CD4-positive, alpha-beta T cell (primary cell): ENCODE measurements at regions not wholly inside any gene's neighbourhood (a gene's known extent, or its start where the extent isn't known, plus 50 kb on each side); places are given as distances from the start of the nearest gene placed in this dataset.
"Not testable (repeated sequence)": the region's sequence is repeated elsewhere in the genome, so short reads cannot be mapped to it uniquely, and the experiment has no call there.

Source experiments
- ATAC-seq: fragments of 200-7000 bp; cut with Tn5 transposase; one replicate; pipeline ENCODE4 v1.10.0; 2022; ENCODE audit warnings: mild to moderate bottlenecking; ENCODE audit not compliant: poor library complexity
- CTCF ChIA-PET: fragments of 350-600 bp; sonication (Branson Sonifier 250); formaldehyde crosslinking; loops from one replicate; lab custom pipeline; 2021; ENCODE audit warnings: antibody characterized with exemption, inconsistent platforms; lab: Charles Lee
- POLR2A ChIA-PET: fragments of 350-600 bp; sonication (Branson Sonifier 250); formaldehyde crosslinking; loops from one replicate; lab custom pipeline; 2021; ENCODE audit warnings: antibody characterized with exemption, inconsistent platforms; lab: Charles Lee
- DNase-seq, 14 experiments: peaks; one replicate each; pipeline ENCODE4 v3.0.0-alpha.2; 2013 to 2020; ENCODE audit warnings: mixed read lengths in 2 of 14
- H3K27ac ChIP-seq, 2 donors: one replicate each; pipeline versions ENCODE4 v1.5.1 to v1.7.0; 2013; ENCODE audit warnings: low read length in 2 of 2, low read depth in 1 of 2, mild to moderate bottlenecking in 1 of 2
- H3K27me3 ChIP-seq, 2 experiments: 1 replicate in 1 of 2; 2 replicates in 1 of 2; pipeline versions ENCODE4 v1.6.1 to v1.7.0; 2013; ENCODE audit warnings: low read length in 2 of 2, control low read depth in 1 of 2, mild to moderate bottlenecking in 1 of 2, moderate library complexity in 1 of 2; ENCODE audit not compliant: insufficient read depth in 2 of 2, control insufficient read depth in 1 of 2
- H3K36me3 ChIP-seq: one replicate; pipeline ENCODE4 v1.6.1; 2013; ENCODE audit warnings: low read length, control low read depth; ENCODE audit not compliant: insufficient read depth
- H3K4me1 ChIP-seq: one replicate; pipeline ENCODE4 v1.6.1; 2013; ENCODE audit warnings: low read length, control low read depth; ENCODE audit not compliant: insufficient read depth
- H3K4me3 ChIP-seq: one replicate; pipeline ENCODE4 v1.5.1; 2013; ENCODE audit warnings: mild to moderate bottlenecking, low read length, moderate library complexity
- H3K9me3 ChIP-seq, 2 experiments: 1 replicate in 1 of 2; 2 replicates in 1 of 2; pipeline versions ENCODE4 v1.6.1 to v1.7.0; 2013; ENCODE audit warnings: low read length in 2 of 2, mild to moderate bottlenecking in 2 of 2, control low read depth in 1 of 2, moderate library complexity in 1 of 2; ENCODE audit not compliant: control insufficient read depth in 1 of 2, insufficient read depth in 1 of 2
- H3K27ac Mint-ChIP-seq: one replicate; pipeline ENCODE4 v1.8.0; 2020; ENCODE audit warnings: mixed read lengths
- H3K27me3 Mint-ChIP-seq: one replicate; pipeline ENCODE4 v1.8.0; 2021; ENCODE audit warnings: mixed read lengths
- H3K36me3 Mint-ChIP-seq: one replicate; pipeline ENCODE4 v1.8.0; 2021; ENCODE audit warnings: low read depth, mixed read lengths
- H3K4me1 Mint-ChIP-seq: one replicate; pipeline ENCODE4 v1.8.0; 2021; ENCODE audit warnings: low read depth, mixed read lengths
- H3K4me3 Mint-ChIP-seq: one replicate; pipeline ENCODE4 v1.8.0; 2020; ENCODE audit warnings: mild to moderate bottlenecking, mixed read lengths
- H3K9me3 Mint-ChIP-seq: one replicate; pipeline ENCODE4 v1.8.0; 2020; ENCODE audit warnings: mixed read lengths
- intact Hi-C, 2 experiments: fragments of 100-400 bp; cut with DNase I in 1 of 2; cut with micrococcal nuclease in 1 of 2; formaldehyde crosslinking; loops; one replicate each; pipeline versions ENCODE4 v1.15.1 to v1.9.0; 2023 to 2025; cut with DNase I, micrococcal nuclease
- TF ChIP-seq, protein P1 (sequence below): fragments of 200-600 bp; IDR thresholded peaks from one replicate; pipeline ENCODE4 v1.8.0; 2022; ENCODE audit warnings: antibody characterized with exemption, mild to moderate bottlenecking

- ATAC-seq: no peak
- Mint-ChIP-seq H3K36me3 (no peaks in the 10 kb centered on the region), H3K4me1 (no peaks in the 10 kb centered on the region), H3K27ac (no peak overlapping the region), H3K27me3 (no peaks in the 10 kb centered on the region), H3K9me3 (no peaks in the 10 kb centered on the region), H3K4me3 (no peak overlapping the region)
- no peak for DNase-seq
- ChIA-PET CTCF (no interaction called here), POLR2A (no interaction called here)
- H3K4me1 ChIP-seq: no peaks in the 10 kb centered on the region
- intact Hi-C loops: no loop called here
- no peaks in the 10 kb centered on the region for H3K27me3 ChIP-seq
- no peak overlapping the region for H3K4me3 ChIP-seq
- TF ChIP-seq, protein P1, sequence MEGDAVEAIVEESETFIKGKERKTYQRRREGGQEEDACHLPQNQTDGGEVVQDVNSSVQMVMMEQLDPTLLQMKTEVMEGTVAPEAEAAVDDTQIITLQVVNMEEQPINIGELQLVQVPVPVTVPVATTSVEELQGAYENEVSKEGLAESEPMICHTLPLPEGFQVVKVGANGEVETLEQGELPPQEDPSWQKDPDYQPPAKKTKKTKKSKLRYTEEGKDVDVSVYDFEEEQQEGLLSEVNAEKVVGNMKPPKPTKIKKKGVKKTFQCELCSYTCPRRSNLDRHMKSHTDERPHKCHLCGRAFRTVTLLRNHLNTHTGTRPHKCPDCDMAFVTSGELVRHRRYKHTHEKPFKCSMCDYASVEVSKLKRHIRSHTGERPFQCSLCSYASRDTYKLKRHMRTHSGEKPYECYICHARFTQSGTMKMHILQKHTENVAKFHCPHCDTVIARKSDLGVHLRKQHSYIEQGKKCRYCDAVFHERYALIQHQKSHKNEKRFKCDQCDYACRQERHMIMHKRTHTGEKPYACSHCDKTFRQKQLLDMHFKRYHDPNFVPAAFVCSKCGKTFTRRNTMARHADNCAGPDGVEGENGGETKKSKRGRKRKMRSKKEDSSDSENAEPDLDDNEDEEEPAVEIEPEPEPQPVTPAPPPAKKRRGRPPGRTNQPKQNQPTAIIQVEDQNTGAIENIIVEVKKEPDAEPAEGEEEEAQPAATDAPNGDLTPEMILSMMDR: no peak
- H3K36me3 ChIP-seq: no peaks in the 10 kb centered on the region
- no peak overlapping the region for H3K27ac ChIP-seq
- H3K9me3 ChIP-seq: no peaks in the 10 kb centered on the region
Observed at GRCh38 chr5:83800201-83800600, 79.5 kb upstream of the HAPLN1 start.

DNA sequence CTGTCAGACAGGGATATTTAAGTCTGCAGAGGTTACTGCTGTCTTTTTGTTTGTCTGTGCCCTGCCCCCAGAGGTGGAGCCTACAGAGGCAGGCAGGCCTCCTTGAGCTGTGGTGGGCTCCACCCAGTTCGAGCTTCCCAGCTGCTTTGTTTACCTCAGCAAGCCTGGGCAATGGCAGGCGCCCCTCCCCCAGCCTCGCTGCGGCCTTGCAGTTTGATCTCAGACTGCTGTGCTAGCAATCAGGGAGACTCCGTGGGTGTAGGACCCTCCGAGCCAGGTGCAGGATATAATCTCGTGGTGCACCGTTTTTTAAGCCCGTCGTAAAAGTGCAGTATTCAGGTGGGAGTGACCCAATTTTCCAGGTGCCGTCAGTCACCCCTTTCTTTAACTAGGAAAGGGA is 78.4 kb upstream of the HAPLN1 start:
- H3K27ac Mint-ChIP-seq, H3K27me3 ChIP-seq, H3K9me3 Mint-ChIP-seq, H3K36me3 ChIP-seq, ATAC-seq, H3K4me1 ChIP-seq, POLR2A ChIA-PET, H3K27me3 Mint-ChIP-seq, intact Hi-C loops, H3K4me3 ChIP-seq, H3K4me1 Mint-ChIP-seq, H3K9me3 ChIP-seq, H3K4me3 Mint-ChIP-seq, H3K36me3 Mint-ChIP-seq, H3K27ac ChIP-seq, CTCF ChIA-PET, DNase-seq: not testable (repeated sequence)

DNA sequence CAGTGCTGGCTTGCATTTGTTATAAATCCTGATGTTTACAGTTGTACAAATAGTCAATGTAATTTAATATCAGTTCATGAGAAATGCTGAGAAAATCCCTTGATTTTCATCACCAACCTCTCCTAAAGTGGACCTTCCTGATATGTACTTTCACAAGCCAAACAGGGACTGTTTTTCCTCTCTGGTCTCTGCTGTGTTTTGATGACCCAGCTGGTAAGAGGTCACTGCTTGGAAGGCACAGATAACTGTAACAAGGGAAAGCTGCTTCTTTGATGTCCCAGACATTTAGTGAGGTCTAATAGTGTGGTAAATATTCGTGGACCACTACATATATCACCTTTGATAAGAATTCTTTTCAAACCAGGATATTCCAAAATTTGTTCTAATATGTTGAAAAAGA is 68.7 kb upstream of the HAPLN1 start:
- TF ChIP-seq, protein P1: no peak
- Histone ChIP-seq H3K9me3 (no peaks in the 10 kb centered on the region), H3K36me3 (no peaks in the 10 kb centered on the region), H3K4me1 (no peaks in the 10 kb centered on the region), H3K27ac (no peak overlapping the region), H3K4me3 (no peak overlapping the region), H3K27me3 (no peaks in the 10 kb centered on the region)
- Mint-ChIP-seq H3K27ac (no peak overlapping the region), H3K9me3 (no peaks in the 10 kb centered on the region), H3K4me1 (no peaks in the 10 kb centered on the region), H3K27me3 (no peaks in the 10 kb centered on the region), H3K4me3 (no peak overlapping the region), H3K36me3 (no peaks in the 10 kb centered on the region)
- CTCF ChIA-PET: no interaction called here
- POLR2A ChIA-PET: no interaction called here
- intact Hi-C loops: no loop called here
- ATAC-seq (no peak), DNase-seq (no peak)

- Mint-ChIP-seq H3K9me3 (no peaks in the 10 kb centered on the region), H3K4me1 (no peaks in the 10 kb centered on the region), H3K27ac (no peak overlapping the region), H3K27me3 (no peaks in the 10 kb centered on the region), H3K36me3 (no peaks in the 10 kb centered on the region), H3K4me3 (no peak overlapping the region)
- no peak overlapping the region for H3K27ac ChIP-seq
- no peak overlapping the region for H3K4me3 ChIP-seq
- ATAC-seq: no peak
- POLR2A ChIA-PET: no interaction called here
- CTCF ChIA-PET: no interaction called here
- H3K36me3 ChIP-seq: no peaks in the 10 kb centered on the region
- intact Hi-C loops: no loop called here
- no peaks in the 10 kb centered on the region for H3K9me3 ChIP-seq
- H3K27me3 ChIP-seq: no peaks in the 10 kb centered on the region
- no peak for DNase-seq
- TF ChIP-seq, protein P1: no peak
- H3K4me1 ChIP-seq: no peaks in the 10 kb centered on the region
Observed at GRCh38 chr5:83787631-83788030, 67.0 kb upstream of the HAPLN1 start.
